MM.1S (cell line): ENCODE measurements at regions not wholly inside any gene's neighbourhood (a gene's known extent, or its start where the extent isn't known, plus 50 kb on each side); places are given as distances from the start of the nearest gene placed in this dataset.

ENCODE experiments used
- DNase-seq: peaks from one replicate; pipeline ENCODE4 v3.0.0-alpha.2; 2015
- H2AFZ ChIP-seq: fragments of 300-600 bp; sonication (generic); 2 replicates; pipeline ENCODE4 v1.6.0; 2016; ENCODE audit warnings: antibody characterized with exemption, low read length
- H3F3A ChIP-seq: fragments of 300-600 bp; sonication (generic); 2 replicates; pipeline ENCODE4 v1.6.1; 2016; ENCODE audit warnings: mild to moderate bottlenecking, antibody characterized with exemption, low read length, moderate library complexity, mixed read lengths; ENCODE audit not compliant: insufficient read depth
- H3K27ac ChIP-seq: fragments of 300-600 bp; sonication (generic); 2 replicates; pipeline ENCODE4 v1.5.1; 2016; ENCODE audit warnings: mild to moderate bottlenecking, low read length
- H3K27me3 ChIP-seq: fragments of 300-600 bp; sonication (generic); replicated peaks from 2 replicates; pipeline ENCODE4 v1.6.0; 2016; ENCODE audit warnings: low read length; ENCODE audit not compliant: insufficient read depth
- H3K36me3 ChIP-seq: fragments of 300-600 bp; sonication (generic); replicated peaks from 2 replicates; pipeline ENCODE4 v1.6.1; 2016; ENCODE audit warnings: mild to moderate bottlenecking, low read length, mixed read lengths; ENCODE audit not compliant: insufficient read depth
- H3K4me1 ChIP-seq: fragments of 300-600 bp; sonication (generic); 2 replicates; pipeline ENCODE4 v1.6.1; 2016; ENCODE audit warnings: low read length, mixed read lengths
- H3K4me2 ChIP-seq: fragments of 300-600 bp; sonication (generic); 2 replicates; pipeline ENCODE4 v1.6.0; 2016; ENCODE audit warnings: low read depth, low read length
- H3K4me3 ChIP-seq: fragments of 300-600 bp; sonication (generic); 2 replicates; pipeline ENCODE4 v1.5.1; 2016; ENCODE audit warnings: low read length, mixed read lengths
- H3K79me2 ChIP-seq: fragments of 300-600 bp; sonication (generic); 2 replicates; pipeline ENCODE4 v1.6.1; 2016; ENCODE audit warnings: mixed run types, low read length, mixed read lengths
- H3K9ac ChIP-seq: fragments of 300-600 bp; sonication (generic); 2 replicates; pipeline ENCODE4 v1.6.1; 2016; ENCODE audit warnings: low read length, mixed read lengths
- H3K9me2 ChIP-seq: fragments of 300-600 bp; sonication (generic); replicated peaks from 2 replicates; pipeline ENCODE4 v1.6.1; 2016; ENCODE audit warnings: mild to moderate bottlenecking, low read length, mixed read lengths; ENCODE audit not compliant: insufficient read depth
- H3K9me3 ChIP-seq: fragments of 300-600 bp; sonication (generic); replicated peaks from 2 replicates; pipeline ENCODE4 v1.6.1; 2016; ENCODE audit warnings: mild to moderate bottlenecking, low read length, mixed read lengths; ENCODE audit not compliant: insufficient read depth
- H4K20me1 ChIP-seq: fragments of 300-600 bp; sonication (generic); 2 replicates; pipeline ENCODE4 v1.6.1; 2016; ENCODE audit warnings: mild to moderate bottlenecking, low read length, moderate library complexity, mixed read lengths; ENCODE audit not compliant: insufficient read depth
- EZH2 ChIP-seq: fragments of 300-600 bp; sonication (generic); optimal IDR thresholded peaks from 2 replicates; pipeline ENCODE3; 2017; ENCODE audit warnings: low read depth, mild to moderate bottlenecking, antibody characterized with exemption, low read length, mixed read lengths
- EZH2phosphoT487 ChIP-seq: fragments of 300-600 bp; sonication (generic); IDR thresholded peaks from 2 replicates; pipeline ENCODE4 v1.6.1; 2018; ENCODE audit warnings: antibody characterized with exemption, low read length
- TF ChIP-seq, protein P1 (sequence below): fragments of 300-600 bp; sonication (generic); IDR thresholded peaks from 2 replicates; pipeline ENCODE4 v1.5.1; 2016; ENCODE audit warnings: antibody characterized with exemption, low read length, mixed read lengths

- Histone ChIP-seq H3K4me1 (no peaks in the 10 kb centered on the region), H2AFZ (no peak overlapping the region), H3K9me2 (no peaks in the 10 kb centered on the region), H3F3A (no peaks in the 10 kb centered on the region), H3K9me3 (no peaks in the 10 kb centered on the region), H3K4me3 (no peak overlapping the region), H3K36me3 (no peaks in the 10 kb centered on the region), H3K27me3 (no peaks in the 10 kb centered on the region), H3K4me2 (no peak overlapping the region), H3K27ac (no peak overlapping the region), H3K79me2 (no peaks in the 10 kb centered on the region), H4K20me1 (no peaks in the 10 kb centered on the region), H3K9ac (no peak overlapping the region)
- no peak for DNase-seq
- no peak for TF ChIP-seq EZH2
- TF ChIP-seq, protein P1, sequence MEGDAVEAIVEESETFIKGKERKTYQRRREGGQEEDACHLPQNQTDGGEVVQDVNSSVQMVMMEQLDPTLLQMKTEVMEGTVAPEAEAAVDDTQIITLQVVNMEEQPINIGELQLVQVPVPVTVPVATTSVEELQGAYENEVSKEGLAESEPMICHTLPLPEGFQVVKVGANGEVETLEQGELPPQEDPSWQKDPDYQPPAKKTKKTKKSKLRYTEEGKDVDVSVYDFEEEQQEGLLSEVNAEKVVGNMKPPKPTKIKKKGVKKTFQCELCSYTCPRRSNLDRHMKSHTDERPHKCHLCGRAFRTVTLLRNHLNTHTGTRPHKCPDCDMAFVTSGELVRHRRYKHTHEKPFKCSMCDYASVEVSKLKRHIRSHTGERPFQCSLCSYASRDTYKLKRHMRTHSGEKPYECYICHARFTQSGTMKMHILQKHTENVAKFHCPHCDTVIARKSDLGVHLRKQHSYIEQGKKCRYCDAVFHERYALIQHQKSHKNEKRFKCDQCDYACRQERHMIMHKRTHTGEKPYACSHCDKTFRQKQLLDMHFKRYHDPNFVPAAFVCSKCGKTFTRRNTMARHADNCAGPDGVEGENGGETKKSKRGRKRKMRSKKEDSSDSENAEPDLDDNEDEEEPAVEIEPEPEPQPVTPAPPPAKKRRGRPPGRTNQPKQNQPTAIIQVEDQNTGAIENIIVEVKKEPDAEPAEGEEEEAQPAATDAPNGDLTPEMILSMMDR: no peak
- TF ChIP-seq EZH2phosphoT487: no peak
Measured at GRCh38 chr4:45770958-45771357, 352.9 kb downstream of the GABRG1 start.

DNA sequence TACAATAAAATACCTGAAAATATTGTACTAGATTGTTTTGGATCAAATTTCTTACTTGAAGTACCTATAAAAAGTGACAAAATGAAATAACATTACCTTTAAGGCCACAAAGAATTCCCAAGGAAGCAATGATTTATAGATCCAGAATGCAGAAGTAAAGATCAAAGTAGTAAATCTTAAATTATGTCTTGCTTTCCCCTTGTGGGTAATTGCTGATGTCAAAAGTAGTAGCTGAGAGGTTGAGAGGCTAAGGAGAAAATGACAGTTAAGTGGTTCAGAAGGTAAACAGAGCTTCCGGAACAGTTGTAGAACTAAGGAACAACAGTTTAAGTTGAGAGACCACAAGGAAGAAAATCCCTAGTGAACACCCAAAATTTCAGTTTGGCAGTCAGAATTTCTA lies 358.3 kb downstream of the GABRG1 start:
- no peak for DNase-seq
- H3K36me3 ChIP-seq: no peaks in the 10 kb centered on the region
- no peaks in the 10 kb centered on the region for H3F3A ChIP-seq
- no peak for TF ChIP-seq EZH2
- TF ChIP-seq, protein P1: no peak
- no peak for TF ChIP-seq EZH2phosphoT487
- no peaks in the 10 kb centered on the region for H3K4me1 ChIP-seq
- H3K4me3 ChIP-seq: no peak overlapping the region
- H3K4me2 ChIP-seq: no peak overlapping the region
- H3K27ac ChIP-seq: no peak overlapping the region
- H3K9me3 ChIP-seq: no peaks in the 10 kb centered on the region
- H3K27me3 ChIP-seq: no peaks in the 10 kb centered on the region
- no peak overlapping the region for H3K9ac ChIP-seq
- no peaks in the 10 kb centered on the region for H3K79me2 ChIP-seq
- H4K20me1 ChIP-seq: no peaks in the 10 kb centered on the region
- H3K9me2 ChIP-seq: no peaks in the 10 kb centered on the region
- no peak overlapping the region for H2AFZ ChIP-seq

GRCh38 chr4:45751877-45752530 lies 371.9 kb downstream of the GABRG1 start:
- H3K4me2 ChIP-seq: no peak overlapping the region
- H3K36me3 ChIP-seq: no peaks in the 10 kb centered on the region
- H3K27ac ChIP-seq: no peak overlapping the region
- H3K79me2 ChIP-seq: no peaks in the 10 kb centered on the region
- no peak overlapping the region for H3K4me3 ChIP-seq
- no peaks in the 10 kb centered on the region for H4K20me1 ChIP-seq
- no peaks in the 10 kb centered on the region for H3K4me1 ChIP-seq
- H3K9me2 ChIP-seq: no peaks in the 10 kb centered on the region
- H3K9me3 ChIP-seq: no peaks in the 10 kb centered on the region
- no peaks in the 10 kb centered on the region for H3K27me3 ChIP-seq
- H3F3A ChIP-seq: no peaks in the 10 kb centered on the region
- no peak overlapping the region for H2AFZ ChIP-seq
- TF ChIP-seq EZH2phosphoT487: no peak
- TF ChIP-seq, protein P1: no peak
- TF ChIP-seq EZH2: no peak
- DNase-seq: no peak
- H3K9ac ChIP-seq: no peak overlapping the region
